ENCODE measurements at regions not wholly inside any gene's neighbourhood (a gene's known extent, or its start where the extent isn't known, plus 50 kb on each side); places are given as distances from the start of the nearest gene placed in this dataset.

- Histone ChIP-seq H4K20me1 (ENCODE audit: insufficient read depth) (no peaks in the 10 kb centered on the region), H3K27me3 (ENCODE audit: insufficient read depth) (0 out of 2 replicates have a peak, but pooled peaks cover 5% of the 10 kb centered on the region), H3K79me2 (ENCODE audit: insufficient read depth) (no peaks in the 10 kb centered on the region), H3K27ac (ENCODE audit: low read depth in 2 of 2, low read length in 1 of 2) (no peak overlapping the region), H3K9ac (no peak overlapping the region), H3K36me3 (replicated peaks in 1 of 2; ENCODE audit: control insufficient read depth in 1 of 2, insufficient read depth in 2 of 2, low read length in 1 of 2) (no peaks in the 10 kb centered on the region), H3K4me2 (no peak overlapping the region), H3K4me1 (ENCODE audit: control insufficient read depth in 1 of 2, insufficient read depth in 2 of 2, low read depth in 1 of 2, low read length in 1 of 2) (no peaks in the 10 kb centered on the region), H3K9me3 (no peaks in the 10 kb centered on the region), H2AFZ (ENCODE audit: low read depth) (no peak overlapping the region), H3K9me2 (no peaks in the 10 kb centered on the region), H3K4me3 (ENCODE audit: low read depth in 2 of 2, low read length in 1 of 2) (no peak overlapping the region), H3F3A (replicated peaks; ENCODE audit: insufficient read depth) (no peaks in the 10 kb centered on the region)
- 76% methylated on average over 3 of the region's 3 CpGs for WGBS (ENCODE audit: low lambda C conversion rate)
- CTCF ChIA-PET, result no interaction called here
- no peak for DNase-seq
- no peak for TF ChIP-seq RXRA (IDR thresholded peaks at IDR 0.05; ENCODE audit: borderline replicate concordance, low read depth)
- TF ChIP-seq USF1 (IDR thresholded peaks at IDR 0.05; ENCODE audit: borderline replicate concordance, low read depth), result no peak
- TF ChIP-seq SMC3 (IDR thresholded peaks at IDR 0.05; ENCODE audit: low read depth, low read length), result no peak
- no peak for TF ChIP-seq USF2 (IDR thresholded peaks at IDR 0.05; ENCODE audit: borderline replicate concordance, low read depth, low read length)
- no peak for TF ChIP-seq RCOR1 (IDR thresholded peaks at IDR 0.05; ENCODE audit: low read length)
- TF ChIP-seq CTCF (IDR thresholded peaks at IDR 0.05), result no peak
- TF ChIP-seq GABPA (IDR thresholded peaks at IDR 0.05; ENCODE audit: low read depth), result no peak
- no peak for TF ChIP-seq ZBTB33 (IDR thresholded peaks at IDR 0.05; ENCODE audit: borderline replicate concordance, low read depth)
- TF ChIP-seq EZH2phosphoT487 (IDR thresholded peaks at IDR 0.05; ENCODE audit: borderline replicate concordance, low read depth), result no peak
- no peak for TF ChIP-seq POLR2AphosphoS5 (IDR thresholded peaks at IDR 0.05; ENCODE audit: low read depth, low read length)
- no peak for TF ChIP-seq RFX5 (IDR thresholded peaks at IDR 0.05; ENCODE audit: low read length)
- TF ChIP-seq MEF2A (IDR thresholded peaks at IDR 0.05; ENCODE audit: borderline replicate concordance, low read depth), result no peak
- TF ChIP-seq EP300 (IDR thresholded peaks at IDR 0.05; ENCODE audit: borderline replicate concordance in 1 of 2, low read depth in 1 of 2, low read length in 1 of 2), result no peak
- TF ChIP-seq FOXM1 (IDR thresholded peaks at IDR 0.05; ENCODE audit: low read depth), result no peak
- no peak for TF ChIP-seq FOXJ3 (CRISPR knock-in tag; IDR thresholded peaks at IDR 0.05)
- TF ChIP-seq TCF12 (IDR thresholded peaks at IDR 0.05), result no peak
- no peak for TF ChIP-seq ELF1 (IDR thresholded peaks at IDR 0.05)
- TF ChIP-seq SIN3A (IDR thresholded peaks at IDR 0.05; ENCODE audit: borderline replicate concordance, low read depth, low read length), result no peak
- no peak for TF ChIP-seq GATA2 (CRISPR knock-in tag; IDR thresholded peaks at IDR 0.05)
- POLR2A ChIA-PET, result no interaction called here
Measured at GRCh38 chr2:64337314-64337713, 116.6 kb upstream of the LGALSL start.

Measured in SK-N-SH (cell line).